Vagina (tissue), 2 donors: ENCODE measurements at regions not wholly inside any gene's neighbourhood (a gene's known extent, or its start where the extent isn't known, plus 50 kb on each side); places are given as distances from the start of the nearest gene placed in this dataset.

ENCODE experiments used
- DNase-seq, 2 donors: peaks; one replicate each; pipeline ENCODE4 v3.0.0-alpha.2; 2017; ENCODE audit errors: extremely low spot score in 2 of 2
- H3K27ac ChIP-seq: fragments of 200-600 bp; sonication (generic); one replicate; pipeline ENCODE4 v1.5.1; 2019
- H3K27me3 ChIP-seq: fragments of 200-600 bp; sonication (generic); one replicate; pipeline ENCODE4 v1.5.1; 2019
- H3K36me3 ChIP-seq, 2 donors: fragments of 200-600 bp; sonication (generic); one replicate each; pipeline ENCODE4 v1.5.1; 2017 to 2019
- H3K4me1 ChIP-seq: fragments of 200-600 bp; sonication (generic); one replicate; pipeline ENCODE4 v1.5.1; 2019
- H3K4me3 ChIP-seq, 2 donors: fragments of 200-600 bp; sonication (generic); 1 replicate in 1 of 2; 2 replicates in 1 of 2; pipeline ENCODE4 v1.5.1; 2016 to 2019
- H3K9me3 ChIP-seq: fragments of 200-600 bp; sonication (generic); one replicate; pipeline ENCODE4 v1.5.1; 2019
- CTCF ChIP-seq, 3 experiments: fragments of 450-650 bp in 2 of 3; fragments of 200-600 bp in 1 of 3; sonication (generic) in 1 of 3; IDR thresholded peaks; one replicate each; pipeline ENCODE4 v1.5.1; 2017 to 2019; ENCODE audit warnings: antibody characterized with exemption in 3 of 3, mild to moderate bottlenecking in 2 of 3, moderate library complexity in 2 of 3
- POLR2A ChIP-seq, 2 donors: fragments of 450-650 bp; IDR thresholded peaks; one replicate each; pipeline ENCODE4 v1.6.1; 2017; ENCODE audit warnings: antibody characterized with exemption in 2 of 2, mild to moderate bottlenecking in 2 of 2, moderate library complexity in 2 of 2
- POLR2AphosphoS5 ChIP-seq, 2 donors: sonication (generic); formaldehyde crosslinking; IDR thresholded peaks; one replicate each; pipeline ENCODE4 v1.9.0; 2017; ENCODE audit warnings: antibody characterized with exemption in 2 of 2, mild to moderate bottlenecking in 2 of 2, low read depth in 1 of 2; ENCODE audit not compliant: insufficient read depth in 1 of 2
- intact Hi-C: fragments of 100-400 bp; cut with DNase I; formaldehyde crosslinking; loops from one replicate; pipeline ENCODE4 v1.15.1; 2023

DNA sequence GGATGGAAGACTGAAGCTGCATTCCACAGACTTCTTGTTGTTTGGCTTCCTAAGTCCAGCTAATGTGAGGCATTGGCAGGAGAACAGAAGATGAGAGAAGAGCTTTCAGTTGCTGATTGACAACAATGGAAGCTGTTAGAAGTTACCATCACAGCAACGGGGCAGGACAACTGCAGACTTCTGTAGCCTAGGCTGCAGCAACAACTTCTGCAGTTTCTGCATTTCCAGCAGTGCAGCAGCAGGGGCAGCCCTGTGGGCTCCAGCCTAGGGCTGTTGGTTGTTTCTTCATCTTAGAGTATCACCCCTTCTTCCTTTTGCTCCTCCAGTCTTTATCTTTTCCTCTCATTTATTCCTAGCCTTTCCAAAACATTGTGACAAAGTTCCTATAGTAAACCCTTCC is 528.8 kb upstream of the PTGER4 start:
- intact Hi-C loops: no loop called here
- DNase-seq: no peak
- Histone ChIP-seq H3K36me3 (no peaks in the 10 kb centered on the region), H3K27ac (no peak overlapping the region), H3K27me3 (no peaks in the 10 kb centered on the region), H3K4me3 (no peak overlapping the region), H3K4me1 (no peaks in the 10 kb centered on the region), H3K9me3 (no peaks in the 10 kb centered on the region)
- no peak for TF ChIP-seq POLR2AphosphoS5 (IDR thresholded peaks at IDR 0.05; ENCODE audit: insufficient read depth in 1 of 2, low read depth in 1 of 2)
- no peak for TF ChIP-seq POLR2A (IDR thresholded peaks at IDR 0.05)
- no peak for TF ChIP-seq CTCF (IDR thresholded peaks at IDR 0.05)

DNA sequence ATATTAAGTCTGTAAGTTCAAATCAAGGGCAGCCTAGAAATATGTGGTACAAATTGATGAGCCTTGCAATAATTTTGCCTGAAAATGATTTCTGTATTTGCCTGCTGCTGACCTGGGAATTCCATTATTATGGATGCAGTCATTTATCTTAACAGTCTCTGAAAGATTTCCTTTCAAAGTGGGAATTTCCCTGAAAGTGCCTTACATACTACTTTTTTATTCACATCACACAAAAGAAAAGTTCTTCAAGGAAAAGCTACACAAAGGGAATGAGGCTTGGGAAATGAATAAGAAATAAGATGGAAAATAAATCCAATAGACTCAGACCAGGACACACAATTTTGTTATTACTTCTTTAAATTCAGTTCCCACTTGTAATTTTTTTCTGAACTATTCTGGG is 537.8 kb upstream of the PTGER4 start:
- Histone ChIP-seq H3K4me3 (no peak overlapping the region), H3K27me3 (no peaks in the 10 kb centered on the region), H3K9me3 (no peaks in the 10 kb centered on the region), H3K27ac (no peak overlapping the region), H3K36me3 (no peaks in the 10 kb centered on the region), H3K4me1 (no peaks in the 10 kb centered on the region)
- intact Hi-C loops: no loop called here
- no peak for DNase-seq
- TF ChIP-seq POLR2AphosphoS5 (IDR thresholded peaks at IDR 0.05; ENCODE audit: insufficient read depth in 1 of 2, low read depth in 1 of 2) (no peak), POLR2A (IDR thresholded peaks at IDR 0.05) (no peak), CTCF (IDR thresholded peaks at IDR 0.05) (no peak)

DNA sequence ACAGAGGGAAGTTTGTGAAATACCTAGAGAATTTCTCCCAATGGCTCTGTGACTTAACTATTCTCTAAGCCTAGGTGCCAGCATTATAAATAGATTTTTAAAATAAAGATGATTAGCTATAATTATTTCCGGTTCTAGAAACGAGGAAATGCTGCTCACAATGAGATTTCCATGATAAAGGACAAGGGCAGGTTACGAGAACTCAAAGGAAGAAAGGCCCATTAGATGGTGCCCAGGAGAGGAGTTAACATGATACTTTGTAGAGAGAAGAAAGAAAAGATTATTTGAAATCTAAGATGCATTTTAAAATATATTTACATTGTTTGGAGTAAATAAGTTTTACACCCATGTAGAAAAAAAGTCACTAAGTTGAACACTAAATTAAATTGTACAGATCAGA is 538.3 kb upstream of the PTGER4 start:
- DNase-seq: no peak
- Histone ChIP-seq H3K4me3 (no peak overlapping the region), H3K27ac (no peak overlapping the region), H3K36me3 (no peaks in the 10 kb centered on the region), H3K27me3 (no peaks in the 10 kb centered on the region), H3K9me3 (no peaks in the 10 kb centered on the region), H3K4me1 (no peaks in the 10 kb centered on the region)
- intact Hi-C loops: no loop called here
- TF ChIP-seq POLR2AphosphoS5 (IDR thresholded peaks at IDR 0.05; ENCODE audit: insufficient read depth in 1 of 2, low read depth in 1 of 2) (no peak), CTCF (IDR thresholded peaks at IDR 0.05) (no peak), POLR2A (IDR thresholded peaks at IDR 0.05) (no peak)

DNA sequence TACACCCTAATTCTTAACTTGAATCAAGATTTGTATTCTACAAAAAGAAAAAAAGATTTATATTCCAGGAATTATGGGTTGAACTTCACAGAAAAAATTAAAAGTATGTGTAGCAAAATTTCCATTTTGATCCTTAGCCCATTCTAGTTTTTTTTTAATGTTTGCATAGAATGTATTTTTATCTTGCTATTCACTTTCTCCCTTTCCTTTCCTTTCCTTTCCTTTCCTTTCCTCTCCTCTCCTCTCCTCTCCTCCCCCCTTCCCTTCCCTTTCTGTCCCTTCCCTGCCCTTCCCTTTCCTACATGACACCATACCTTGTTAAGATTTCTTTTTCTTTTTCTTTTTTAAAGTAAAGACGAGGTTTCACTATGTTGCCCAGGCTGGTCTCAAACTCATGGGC is 542.5 kb upstream of the PTGER4 start:
- intact Hi-C loops: no loop called here

More for the DNA sequence above, 542.5 kb upstream of the PTGER4 start:
- Histone ChIP-seq H3K36me3 (no peaks in the 10 kb centered on the region), H3K27me3 (no peaks in the 10 kb centered on the region), H3K27ac (no peak overlapping the region), H3K9me3 (no peaks in the 10 kb centered on the region), H3K4me3 (no peak overlapping the region), H3K4me1 (no peaks in the 10 kb centered on the region)
- DNase-seq: no peak
- TF ChIP-seq POLR2A (IDR thresholded peaks at IDR 0.05): no peak
- no peak for TF ChIP-seq CTCF (IDR thresholded peaks at IDR 0.05)
- no peak for TF ChIP-seq POLR2AphosphoS5 (IDR thresholded peaks at IDR 0.05; ENCODE audit: insufficient read depth in 1 of 2, low read depth in 1 of 2)
